Liver (tissue), 8 donors: ENCODE measurements at regions not wholly inside any gene's neighbourhood (a gene's known extent, or its start where the extent isn't known, plus 50 kb on each side); places are given as distances from the start of the nearest gene placed in this dataset.
A peak's percentile ranks its signal among the peaks of the same experiment; 100 is the strongest.

Experiments used
- DNase-seq: peaks from one replicate; pipeline ENCODE4 v3.0.0-alpha.2; 2017; ENCODE audit warnings: low spot score
- H3K27ac ChIP-seq, 2 donors: one replicate each; pipeline ENCODE4 v1.7.0; 2013; ENCODE audit warnings: inconsistent platforms in 2 of 2, low read length in 2 of 2, control low read depth in 1 of 2, low read depth in 1 of 2, mild to moderate bottlenecking in 1 of 2
- H3K27me3 ChIP-seq, 4 donors: one replicate each; pipeline versions ENCODE4 v1.6.1 to v1.7.0; 2013; ENCODE audit warnings: low read length in 3 of 4, inconsistent platforms in 1 of 4, mild to moderate bottlenecking in 1 of 4, moderate library complexity in 1 of 4; ENCODE audit not compliant: control insufficient read depth in 4 of 4, insufficient read depth in 4 of 4
- H3K36me3 ChIP-seq, 4 donors: one replicate each; pipeline versions ENCODE4 v1.6.1 to v1.7.0; 2013; ENCODE audit warnings: low read length in 3 of 4, mild to moderate bottlenecking in 3 of 4, low read depth in 1 of 4, moderate library complexity in 1 of 4; ENCODE audit not compliant: control insufficient read depth in 4 of 4, insufficient read depth in 3 of 4
- H3K4me1 ChIP-seq, 4 donors: one replicate each; pipeline versions ENCODE4 v1.6.1 to v1.7.0; 2013; ENCODE audit warnings: low read length in 3 of 4, mild to moderate bottlenecking in 3 of 4, moderate library complexity in 1 of 4; ENCODE audit not compliant: control insufficient read depth in 4 of 4, insufficient read depth in 4 of 4
- H3K4me3 ChIP-seq, 3 donors: one replicate each; pipeline versions ENCODE4 v1.6.1 to v1.7.0; 2013; ENCODE audit warnings: low read length in 3 of 3, control low read depth in 1 of 3, low read depth in 1 of 3, mild to moderate bottlenecking in 1 of 3
- H3K9ac ChIP-seq, 2 donors: one replicate each; pipeline ENCODE4 v1.7.0; 2013; ENCODE audit warnings: low read length in 2 of 2, mild to moderate bottlenecking in 2 of 2, moderate library complexity in 2 of 2, control low read depth in 1 of 2, low read depth in 1 of 2
- H3K9me3 ChIP-seq, 4 donors: one replicate each; pipeline versions ENCODE4 v1.6.1 to v1.7.0; 2013; ENCODE audit warnings: low read length in 3 of 4; ENCODE audit not compliant: control insufficient read depth in 4 of 4
- CTCF ChIP-seq: fragments of 150-350 bp; IDR thresholded peaks from 2 replicates; pipeline ENCODE4 v1.5.1; 2017; ENCODE audit warnings: improper control_type of control experiment, low read depth, low read length; ENCODE audit not compliant: missing input control
- EGR1 ChIP-seq, 2 donors: IDR thresholded peaks; 2 replicates each; pipeline ENCODE4 v1.6.1; 2016 to 2018; ENCODE audit warnings: antibody characterized with exemption in 2 of 2, low read depth in 2 of 2
- FOXA1 ChIP-seq: IDR thresholded peaks from 2 replicates; pipeline ENCODE4 v1.6.1; 2016; ENCODE audit warnings: antibody characterized with exemption
- FOXA2 ChIP-seq: IDR thresholded peaks from 2 replicates; pipeline ENCODE4 v1.6.1; 2016; ENCODE audit warnings: antibody characterized with exemption
- GABPA ChIP-seq, 2 donors: IDR thresholded peaks in 1 of 2; conservative IDR thresholded peaks in 1 of 2; 2 replicates each; pipeline ENCODE4 v1.6.1; 2016; ENCODE audit warnings: antibody characterized with exemption in 2 of 2, mild to moderate bottlenecking in 1 of 2, moderate library complexity in 1 of 2
- NR2F2 ChIP-seq: IDR thresholded peaks from 2 replicates; pipeline ENCODE4 v1.6.1; 2016; ENCODE audit warnings: antibody characterized with exemption
- RAD21 ChIP-seq, 2 donors: IDR thresholded peaks; 2 replicates each; pipeline ENCODE4 v1.6.1; 2016; ENCODE audit warnings: antibody characterized with exemption in 2 of 2, mild to moderate bottlenecking in 2 of 2
- RXRA ChIP-seq, 2 donors: IDR thresholded peaks; 2 replicates each; pipeline ENCODE4 v1.6.1; 2017 to 2018; ENCODE audit warnings: antibody characterized with exemption in 2 of 2, mild to moderate bottlenecking in 1 of 2
- SP1 ChIP-seq: IDR thresholded peaks from 2 replicates; pipeline ENCODE4 v1.6.1; 2018; ENCODE audit warnings: antibody characterized with exemption, mild to moderate bottlenecking
- TAF1 ChIP-seq: conservative IDR thresholded peaks from 2 replicates; pipeline ENCODE4 v1.6.1; 2016; ENCODE audit warnings: antibody characterized with exemption, mild to moderate bottlenecking
- YY1 ChIP-seq: IDR thresholded peaks from 2 replicates; pipeline ENCODE4 v1.6.1; 2016; ENCODE audit warnings: antibody characterized with exemption, mild to moderate bottlenecking
- WGBS: extraction: QIAGEN DNeasy Blood & Tissue Kit; methylation state at CpG from one replicate; pipeline ENCODE4 v1.1.7; 2013; 5-methylcytosine and 5-hydroxymethylcytosine counted together
- TF ChIP-seq, protein P1 (sequence below): IDR thresholded peaks from 2 replicates; pipeline ENCODE4 v1.6.1; 2016; ENCODE audit warnings: antibody characterized with exemption
- donor health status: healthy.
- donor health status: healthy.
- donor health status: healthy.
- donor health status: healthy.
- donor health status: healthy.

- Histone ChIP-seq H3K4me3 (no peak overlapping the region), H3K9me3 (no peaks in the 10 kb centered on the region), H3K27ac (no peak overlapping the region), H3K4me1 (no peaks in the 10 kb centered on the region), H3K36me3 (no peaks in the 10 kb centered on the region), H3K27me3 (no peaks in the 10 kb centered on the region), H3K9ac (no peak overlapping the region)
- no peak for DNase-seq
- 71% methylated on average over 2 of the region's 2 CpGs for WGBS
- TF ChIP-seq NR2F2 (no peak), TAF1 (no peak), RAD21 (IDR thresholded peaks at IDR 0.05) (no peak), FOXA1 (no peak), SP1 (no peak), CTCF (no peak)
Measured at GRCh38 chr3:64825404-64826120, 137.8 kb upstream of the ADAMTS9 start.

- Histone ChIP-seq H3K36me3 (no peaks in the 10 kb centered on the region), H3K27me3 (no peaks in the 10 kb centered on the region), H3K9ac (no peak overlapping the region), H3K4me1 (no peaks in the 10 kb centered on the region), H3K9me3 (no peaks in the 10 kb centered on the region), H3K4me3 (no peak overlapping the region), H3K27ac (no peak overlapping the region)
- no peak for DNase-seq
- no peak for TF ChIP-seq NR2F2
- TF ChIP-seq, protein P1, sequence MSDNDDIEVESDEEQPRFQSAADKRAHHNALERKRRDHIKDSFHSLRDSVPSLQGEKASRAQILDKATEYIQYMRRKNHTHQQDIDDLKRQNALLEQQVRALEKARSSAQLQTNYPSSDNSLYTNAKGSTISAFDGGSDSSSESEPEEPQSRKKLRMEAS: no peak
- TF ChIP-seq SP1: no peak
- no peak for TF ChIP-seq RXRA (IDR thresholded peaks at IDR 0.05)
- peak in 1 of 2 donors; percentile 3 for TF ChIP-seq RAD21 (IDR thresholded peaks at IDR 0.05)
- TF ChIP-seq YY1: no peak
- WGBS: 81% methylated on average over 4 of the region's 4 CpGs
Measured at GRCh38 chr3:64824394-64824909, 136.7 kb upstream of the ADAMTS9 start.

- no peaks in the 10 kb centered on the region for H3K27me3 ChIP-seq
- no peaks in the 10 kb centered on the region for H3K36me3 ChIP-seq
- no peaks in the 10 kb centered on the region for H3K9me3 ChIP-seq
- H3K9ac ChIP-seq: no peak overlapping the region
- no peak overlapping the region for H3K27ac ChIP-seq
- 87% methylated on average over 1 of the region's 1 CpG for WGBS
- DNase-seq: no peak
- H3K4me1 ChIP-seq: no peaks in the 10 kb centered on the region
- TF ChIP-seq RXRA (IDR thresholded peaks at IDR 0.05) (no peak), YY1 (no peak), GABPA (IDR thresholded peaks at IDR 0.05 in 1 of 2, conservative IDR thresholded peaks at IDR 0.05 in 1 of 2) (no peak), FOXA2 (no peak), EGR1 (IDR thresholded peaks at IDR 0.05; ENCODE audit: low read depth in 2 of 2) (no peak), CTCF (no peak), NR2F2 (no peak), FOXA1 (no peak)
- no peak overlapping the region for H3K4me3 ChIP-seq
Measured at GRCh38 chr3:64818196-64818595, 130.4 kb upstream of the ADAMTS9 start.
